MM.1S (cell line): ENCODE measurements at regions not wholly inside any gene's neighbourhood (a gene's known extent, or its start where the extent isn't known, plus 50 kb on each side); places are given as distances from the start of the nearest gene placed in this dataset.
"Not testable (repeated sequence)": the region's sequence is repeated elsewhere in the genome, so short reads cannot be mapped to it uniquely, and the experiment has no call there.

Experiments used
- DNase-seq: peaks from one replicate; pipeline ENCODE4 v3.0.0-alpha.2; 2015
- H2AFZ ChIP-seq: fragments of 300-600 bp; sonication (generic); 2 replicates; pipeline ENCODE4 v1.6.0; 2016; ENCODE audit warnings: antibody characterized with exemption, low read length
- H3F3A ChIP-seq: fragments of 300-600 bp; sonication (generic); 2 replicates; pipeline ENCODE4 v1.6.1; 2016; ENCODE audit warnings: mild to moderate bottlenecking, antibody characterized with exemption, low read length, moderate library complexity, mixed read lengths; ENCODE audit not compliant: insufficient read depth
- H3K27ac ChIP-seq: fragments of 300-600 bp; sonication (generic); 2 replicates; pipeline ENCODE4 v1.5.1; 2016; ENCODE audit warnings: mild to moderate bottlenecking, low read length
- H3K27me3 ChIP-seq: fragments of 300-600 bp; sonication (generic); replicated peaks from 2 replicates; pipeline ENCODE4 v1.6.0; 2016; ENCODE audit warnings: low read length; ENCODE audit not compliant: insufficient read depth
- H3K36me3 ChIP-seq: fragments of 300-600 bp; sonication (generic); replicated peaks from 2 replicates; pipeline ENCODE4 v1.6.1; 2016; ENCODE audit warnings: mild to moderate bottlenecking, low read length, mixed read lengths; ENCODE audit not compliant: insufficient read depth
- H3K4me1 ChIP-seq: fragments of 300-600 bp; sonication (generic); 2 replicates; pipeline ENCODE4 v1.6.1; 2016; ENCODE audit warnings: low read length, mixed read lengths
- H3K4me2 ChIP-seq: fragments of 300-600 bp; sonication (generic); 2 replicates; pipeline ENCODE4 v1.6.0; 2016; ENCODE audit warnings: low read depth, low read length
- H3K4me3 ChIP-seq: fragments of 300-600 bp; sonication (generic); 2 replicates; pipeline ENCODE4 v1.5.1; 2016; ENCODE audit warnings: low read length, mixed read lengths
- H3K79me2 ChIP-seq: fragments of 300-600 bp; sonication (generic); 2 replicates; pipeline ENCODE4 v1.6.1; 2016; ENCODE audit warnings: mixed run types, low read length, mixed read lengths
- H3K9ac ChIP-seq: fragments of 300-600 bp; sonication (generic); 2 replicates; pipeline ENCODE4 v1.6.1; 2016; ENCODE audit warnings: low read length, mixed read lengths
- H3K9me2 ChIP-seq: fragments of 300-600 bp; sonication (generic); replicated peaks from 2 replicates; pipeline ENCODE4 v1.6.1; 2016; ENCODE audit warnings: mild to moderate bottlenecking, low read length, mixed read lengths; ENCODE audit not compliant: insufficient read depth
- H3K9me3 ChIP-seq: fragments of 300-600 bp; sonication (generic); replicated peaks from 2 replicates; pipeline ENCODE4 v1.6.1; 2016; ENCODE audit warnings: mild to moderate bottlenecking, low read length, mixed read lengths; ENCODE audit not compliant: insufficient read depth
- H4K20me1 ChIP-seq: fragments of 300-600 bp; sonication (generic); 2 replicates; pipeline ENCODE4 v1.6.1; 2016; ENCODE audit warnings: mild to moderate bottlenecking, low read length, moderate library complexity, mixed read lengths; ENCODE audit not compliant: insufficient read depth
- CTCF ChIP-seq: fragments of 300-600 bp; sonication (generic); IDR thresholded peaks from 2 replicates; pipeline ENCODE4 v1.5.1; 2016; ENCODE audit warnings: antibody characterized with exemption, low read length, mixed read lengths
- EZH2 ChIP-seq: fragments of 300-600 bp; sonication (generic); optimal IDR thresholded peaks from 2 replicates; pipeline ENCODE3; 2017; ENCODE audit warnings: low read depth, mild to moderate bottlenecking, antibody characterized with exemption, low read length, mixed read lengths
- EZH2phosphoT487 ChIP-seq: fragments of 300-600 bp; sonication (generic); IDR thresholded peaks from 2 replicates; pipeline ENCODE4 v1.6.1; 2018; ENCODE audit warnings: antibody characterized with exemption, low read length

- H3K27me3 ChIP-seq = no peaks in the 10 kb centered on the region
- H3F3A ChIP-seq = no peaks in the 10 kb centered on the region
- TF ChIP-seq EZH2phosphoT487 (no peak), EZH2 (no peak), CTCF (no peak)
Measured at GRCh38 chr1:14168326-14169063, 430.0 kb upstream of the KAZN start.

GRCh38 chr1:14173598-14173997 is 424.9 kb upstream of the KAZN start:
- Histone ChIP-seq H3K79me2 (peaks cover 29% of the 10 kb centered on the region), H2AFZ (no peak overlapping the region), H3K4me2 (no peak overlapping the region), H4K20me1 (no peaks in the 10 kb centered on the region), H3K27ac (no peak overlapping the region), H3K36me3 (no peaks in the 10 kb centered on the region), H3K9me3 (no peaks in the 10 kb centered on the region), H3F3A (peaks cover 14% of the 10 kb centered on the region), H3K9me2 (no peaks in the 10 kb centered on the region), H3K4me3 (no peak overlapping the region), H3K27me3 (no peaks in the 10 kb centered on the region), H3K9ac (no peak overlapping the region), H3K4me1 (peaks cover 8% of the 10 kb centered on the region; the same call in 1 of the 2 replicates)
- no peak for DNase-seq
- TF ChIP-seq EZH2phosphoT487 (no peak), EZH2 (no peak)

More at GRCh38 chr1:14168326-14169063, 430.0 kb upstream of the KAZN start:
- Histone ChIP-seq H3K4me1 (no peaks in the 10 kb centered on the region), H3K79me2 (no peaks in the 10 kb centered on the region), H3K4me2 (no peak overlapping the region), H3K9me2 (no peaks in the 10 kb centered on the region), H3K4me3 (no peak overlapping the region), H3K27ac (no peak overlapping the region), H3K9ac (no peak overlapping the region), H3K36me3 (no peaks in the 10 kb centered on the region), H2AFZ (no peak overlapping the region), H4K20me1 (no peaks in the 10 kb centered on the region), H3K9me3 (no peaks in the 10 kb centered on the region)
- no peak for DNase-seq

GRCh38 chr1:14177866-14178265 is 420.6 kb upstream of the KAZN start:
- H2AFZ ChIP-seq, H3K9me2 ChIP-seq, H3K9me3 ChIP-seq, DNase-seq, H4K20me1 ChIP-seq, H3K27me3 ChIP-seq, H3K36me3 ChIP-seq: not testable (repeated sequence)
- Histone ChIP-seq H3K27ac (peak overlapping the region; percentile 64; the same call in 1 of the 2 replicates), H3K4me2 (peak overlapping the region; percentile 45; the same call in 1 of the 2 replicates), H3K4me1 (peaks cover 41% of the 10 kb centered on the region), H3K9ac (peak overlapping the region; percentile 15; the same call in 1 of the 2 replicates), H3F3A (peaks cover 37% of the 10 kb centered on the region), H3K79me2 (peaks cover 61% of the 10 kb centered on the region), H3K4me3 (peak overlapping the region; percentile 30; the same call in 1 of the 2 replicates)

GRCh38 chr1:14180738-14181137 is 417.7 kb upstream of the KAZN start:
- H4K20me1 ChIP-seq = no peaks in the 10 kb centered on the region
- peak overlapping the region; percentile 18; the same call in 1 of the 2 replicates for H3K4me3 ChIP-seq
- no peaks in the 10 kb centered on the region for H3K9me3 ChIP-seq
- peak overlapping the region; percentile 8; the same call in 1 of the 2 replicates for H3K9ac ChIP-seq
- H3F3A ChIP-seq = peaks cover 34% of the 10 kb centered on the region
- no peaks in the 10 kb centered on the region for H3K27me3 ChIP-seq
- no peaks in the 10 kb centered on the region for H3K9me2 ChIP-seq
- no peak overlapping the region for H2AFZ ChIP-seq
- peaks cover 83% of the 10 kb centered on the region for H3K79me2 ChIP-seq
- no peak for DNase-seq
- H3K36me3 ChIP-seq = no peaks in the 10 kb centered on the region; the same call in 1 of the 2 replicates
- TF ChIP-seq EZH2 (no peak), EZH2phosphoT487 (no peak), CTCF (no peak)
- peak overlapping the region; percentile 75 for H3K27ac ChIP-seq
- H3K4me2 ChIP-seq = peak overlapping the region; percentile 66
- peaks cover 49% of the 10 kb centered on the region for H3K4me1 ChIP-seq
